ENCODE measurements at regions not wholly inside any gene's neighbourhood (a gene's known extent, or its start where the extent isn't known, plus 50 kb on each side); places are given as distances from the start of the nearest gene placed in this dataset.

DNA sequence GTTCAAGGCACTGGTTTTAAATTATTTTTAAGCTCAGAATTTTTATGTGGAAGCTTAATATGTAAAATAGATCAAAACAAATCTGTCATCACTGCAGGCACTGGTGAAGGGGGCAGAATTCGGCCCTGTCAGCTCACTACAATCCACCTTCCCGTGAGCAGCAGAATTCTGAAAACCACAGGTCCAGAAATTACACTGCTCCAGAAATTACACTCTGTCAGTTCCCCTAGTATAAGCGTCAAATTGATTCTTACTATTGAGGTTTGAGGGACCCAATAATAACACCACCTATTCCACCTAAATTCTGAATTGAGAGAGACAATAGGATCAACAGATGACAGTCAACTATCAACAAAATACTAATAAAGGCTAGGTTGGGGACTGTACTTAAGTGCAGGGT lies 245.5 kb downstream of the PHLDA1 start:
- no peak for DNase-seq

GRCh38 chr12:75784591-75784990 lies 247.0 kb downstream of the PHLDA1 start:
- no peak for DNase-seq

- DNase-seq = no peak
Observed at GRCh38 chr12:75783093-75783877, 248.3 kb downstream of the PHLDA1 start.

DNA sequence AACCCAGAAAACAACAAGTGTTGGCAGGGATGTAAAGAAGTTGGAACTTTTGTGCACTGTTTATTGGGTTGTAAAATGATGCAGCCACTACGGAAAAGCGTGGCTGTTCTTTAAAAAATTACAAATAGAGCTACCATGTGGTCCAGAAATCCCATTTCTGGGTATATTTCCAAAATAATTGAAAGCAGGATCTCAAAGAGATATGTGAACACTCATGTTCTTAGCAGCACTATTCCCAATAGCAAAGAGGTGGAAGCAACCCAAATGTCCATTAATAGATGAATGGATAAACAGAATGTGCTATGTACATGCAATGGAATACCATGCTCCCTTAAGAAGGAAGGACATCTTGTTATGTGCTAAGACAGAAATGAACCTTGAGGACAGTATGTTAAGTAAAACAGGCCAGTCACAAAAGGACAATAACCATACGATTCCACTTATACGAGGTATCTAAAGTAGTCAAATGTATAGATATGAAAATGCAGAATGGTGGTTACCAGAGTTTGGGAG lies 249.5 kb downstream of the PHLDA1 start:
- DNase-seq = no peak

DNA sequence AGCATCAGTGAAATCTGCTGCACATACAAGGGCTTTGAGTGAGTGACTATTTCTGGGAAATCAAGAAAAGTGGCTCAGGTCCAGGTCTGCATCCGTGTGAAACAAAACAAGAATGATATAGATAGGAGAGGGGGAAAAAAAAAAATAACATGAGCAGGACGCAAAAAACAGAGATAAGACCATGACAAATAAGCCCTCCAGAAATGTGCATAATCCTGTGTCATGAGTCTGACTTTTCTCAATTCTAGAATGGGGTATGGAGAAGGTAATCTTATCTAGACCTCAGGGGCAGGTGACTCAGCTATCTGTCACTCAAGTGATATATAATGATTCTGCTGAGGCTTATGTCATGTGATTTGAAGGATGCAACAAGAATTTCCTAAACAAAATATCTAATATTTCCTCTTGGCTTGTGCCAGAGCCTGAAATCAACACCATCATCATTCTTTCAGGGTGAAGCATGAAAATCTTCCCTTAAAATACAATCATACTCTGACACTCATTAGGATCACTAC lies 250.0 kb downstream of the PHLDA1 start:
- DNase-seq = no peak

GRCh38 chr12:75779891-75780496 lies 251.6 kb downstream of the PHLDA1 start:
- no peak for DNase-seq

- DNase-seq = no peak
Observed at GRCh38 chr12:75774261-75775052, 257.1 kb downstream of the PHLDA1 start.

GRCh38 chr12:75773377-75773776 lies 258.2 kb downstream of the PHLDA1 start:
- no peak for DNase-seq

DNA sequence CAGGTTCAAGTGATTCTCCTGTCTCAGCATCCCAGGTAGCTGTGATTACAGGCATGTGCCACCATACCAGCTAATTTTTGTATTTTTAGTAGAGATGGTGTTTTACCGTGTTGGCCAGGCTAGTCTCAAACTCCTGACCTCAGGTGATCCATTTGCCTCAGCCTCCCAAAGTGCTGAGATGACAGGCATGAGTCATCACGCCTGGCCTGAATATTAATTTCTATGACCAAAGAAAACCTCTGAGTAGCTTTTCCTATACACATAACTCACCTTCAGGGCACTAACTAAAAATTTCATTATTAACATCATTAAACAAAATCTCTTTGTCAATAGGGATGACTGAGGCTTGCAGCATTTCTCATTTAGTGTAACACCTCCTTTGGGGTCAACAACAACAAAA lies 259.6 kb upstream of the KRR1 start:
- DNase-seq = no peak

GRCh38 chr12:75767957-75768356 lies 256.5 kb upstream of the KRR1 start:
- no peak for DNase-seq

GRCh38 chr12:75766263-75767160 lies 255.1 kb upstream of the KRR1 start:
- no peak for DNase-seq

GRCh38 chr12:75765170-75766059 lies 254.0 kb upstream of the KRR1 start:
- DNase-seq = no peak

DNA sequence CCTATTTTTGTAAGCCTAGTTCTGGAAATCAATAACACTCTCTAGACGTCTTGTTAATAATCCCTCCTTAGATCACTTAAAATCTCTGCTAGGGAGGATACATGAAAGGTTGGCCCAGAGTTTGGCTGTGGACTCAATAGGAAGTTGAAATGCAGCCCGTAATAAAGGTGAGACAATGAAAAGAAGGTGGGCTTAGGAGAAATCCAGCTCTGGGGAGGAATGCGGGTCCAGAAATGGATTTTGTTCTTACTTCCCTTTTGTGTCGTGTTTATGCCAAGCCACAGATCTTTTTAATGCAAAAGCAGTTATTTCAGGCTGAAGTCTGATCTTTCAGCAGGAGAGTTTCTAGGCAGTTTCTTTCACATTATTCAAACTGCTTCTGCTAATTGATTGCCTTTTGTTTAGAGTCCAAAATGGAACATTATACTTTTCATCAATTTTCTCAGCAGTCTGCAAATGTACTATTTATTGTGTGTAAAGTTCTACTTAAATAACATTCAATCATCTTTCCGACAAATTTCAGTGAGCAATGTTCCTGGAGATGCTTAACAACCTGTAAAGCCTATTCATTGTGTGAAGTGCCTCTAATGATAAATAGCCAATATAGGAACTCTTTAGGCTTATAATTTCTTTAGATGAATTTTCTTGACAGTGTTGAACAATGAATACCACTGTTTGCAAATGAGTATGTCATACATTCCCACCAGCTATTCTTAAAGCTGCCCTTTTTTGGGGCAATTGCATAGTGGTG lies 252.9 kb upstream of the KRR1 start:
- DNase-seq = no peak

DNA sequence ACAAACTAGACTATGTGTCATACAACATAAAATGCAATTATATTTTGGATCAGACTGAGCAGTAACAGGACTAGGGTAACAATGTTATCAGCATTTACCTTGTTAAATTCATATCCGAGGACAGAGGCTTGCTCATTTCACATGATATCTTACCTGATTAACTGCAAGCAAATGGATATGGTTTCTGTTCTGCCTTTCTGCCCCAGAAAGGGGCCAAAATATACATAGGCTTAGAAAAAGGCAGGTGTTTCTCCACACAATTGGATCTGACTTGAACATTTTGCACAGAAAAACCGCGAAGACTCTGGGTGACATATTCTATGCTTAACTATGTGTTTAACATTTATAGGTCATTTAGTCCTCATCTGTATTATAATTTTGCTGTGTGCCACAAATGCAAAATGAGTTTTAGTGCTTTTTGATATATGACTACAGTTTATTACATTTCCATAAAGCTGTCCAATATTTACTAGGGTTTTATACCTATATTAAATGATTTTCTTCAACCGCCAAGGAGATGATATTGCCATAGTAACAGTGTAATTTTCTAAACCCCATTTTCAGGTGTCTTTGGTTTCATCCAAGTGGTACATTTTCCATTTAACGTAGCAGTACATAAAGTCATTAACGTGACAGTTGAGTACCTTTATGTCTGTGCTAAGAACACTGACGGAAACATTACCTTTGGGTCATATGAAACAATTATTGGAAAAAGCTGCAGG lies 249.3 kb upstream of the KRR1 start:
- no peak for DNase-seq

DNA sequence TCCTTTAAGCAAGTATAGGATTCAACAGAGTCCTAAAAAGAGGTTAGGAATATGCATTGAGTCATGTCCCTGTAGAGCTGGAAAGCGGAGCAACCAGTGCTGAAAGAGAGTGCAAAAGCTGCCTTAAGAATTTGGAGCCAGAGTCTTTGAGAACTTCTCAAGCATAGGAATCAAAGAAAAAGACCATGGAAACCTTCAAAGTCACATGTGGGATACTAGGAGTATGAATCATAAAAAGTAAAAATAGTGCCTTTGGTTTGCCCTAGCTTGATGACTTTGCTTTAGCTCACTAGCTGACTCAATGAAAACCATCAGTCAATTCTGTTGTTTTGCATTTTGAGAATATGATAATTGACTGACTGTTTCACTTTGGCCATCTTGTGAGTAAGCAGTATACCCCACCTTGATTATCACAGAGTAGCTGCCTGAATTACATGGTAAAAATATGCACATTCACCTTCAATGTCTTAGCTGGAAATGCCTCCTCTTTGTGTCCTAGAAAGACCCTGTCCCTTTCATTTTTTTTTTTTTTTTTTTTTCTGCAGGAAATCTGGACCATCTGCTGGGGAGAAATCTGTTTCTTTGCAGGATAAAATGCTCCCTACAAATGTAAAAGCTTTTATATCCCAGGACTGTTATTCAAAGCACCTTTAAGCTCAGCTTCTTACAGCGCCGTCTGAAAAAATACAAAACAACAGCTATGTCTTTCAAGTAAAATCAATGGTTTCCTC lies 248.6 kb upstream of the KRR1 start:
- no peak for DNase-seq

- DNase-seq = no peak
Observed at GRCh38 chr12:75759196-75759595, 247.8 kb upstream of the KRR1 start.

- DNase-seq = no peak
Observed at GRCh38 chr12:75756771-75757170, 245.4 kb upstream of the KRR1 start.

DNA sequence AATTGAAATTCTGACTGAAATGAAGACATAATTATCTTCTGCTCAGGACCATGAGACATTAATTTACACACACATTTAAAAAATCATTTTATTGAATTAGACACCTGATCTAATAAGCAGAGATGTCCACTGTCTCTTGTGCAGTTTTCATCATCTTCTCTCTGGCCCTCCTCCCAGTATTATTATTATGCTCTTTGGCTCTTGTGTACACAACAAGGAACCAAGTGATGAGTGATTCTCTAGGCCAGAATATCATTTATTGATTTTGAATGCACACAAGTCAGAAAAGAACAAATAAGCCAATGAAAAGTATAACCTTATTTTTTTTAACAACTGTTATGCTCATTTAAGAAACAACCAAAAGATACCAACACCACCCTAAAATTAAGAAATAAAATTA lies 244.7 kb upstream of the KRR1 start:
- no peak for DNase-seq

- DNase-seq = no peak
Observed at GRCh38 chr12:75754698-75755097, 243.3 kb upstream of the KRR1 start.
